IPS-18a (cell line): ENCODE measurements at regions not wholly inside any gene's neighbourhood (a gene's known extent, or its start where the extent isn't known, plus 50 kb on each side); places are given as distances from the start of the nearest gene placed in this dataset.

Experiments
- H3K27ac ChIP-seq: one replicate; pipeline ENCODE4 v1.5.1; 2013; ENCODE audit warnings: low read length
- H3K27me3 ChIP-seq: one replicate; pipeline ENCODE4 v1.6.1; 2013; ENCODE audit warnings: mild to moderate bottlenecking, low read length; ENCODE audit not compliant: control insufficient read depth, insufficient read depth
- H3K36me3 ChIP-seq: one replicate; pipeline ENCODE4 v1.6.1; 2013; ENCODE audit warnings: low read depth, low read length; ENCODE audit not compliant: control insufficient read depth
- H3K4me1 ChIP-seq: one replicate; pipeline ENCODE4 v1.6.1; 2013; ENCODE audit warnings: low read depth, low read length; ENCODE audit not compliant: control insufficient read depth
- H3K4me3 ChIP-seq: one replicate; pipeline ENCODE4 v1.5.1; 2013; ENCODE audit warnings: low read length
- H3K9ac ChIP-seq: one replicate; pipeline ENCODE4 v1.6.1; 2013; ENCODE audit warnings: mild to moderate bottlenecking, low read length, moderate library complexity
- H3K9me3 ChIP-seq: one replicate; pipeline ENCODE4 v1.6.1; 2013; ENCODE audit warnings: low read depth, low read length; ENCODE audit not compliant: control insufficient read depth

DNA sequence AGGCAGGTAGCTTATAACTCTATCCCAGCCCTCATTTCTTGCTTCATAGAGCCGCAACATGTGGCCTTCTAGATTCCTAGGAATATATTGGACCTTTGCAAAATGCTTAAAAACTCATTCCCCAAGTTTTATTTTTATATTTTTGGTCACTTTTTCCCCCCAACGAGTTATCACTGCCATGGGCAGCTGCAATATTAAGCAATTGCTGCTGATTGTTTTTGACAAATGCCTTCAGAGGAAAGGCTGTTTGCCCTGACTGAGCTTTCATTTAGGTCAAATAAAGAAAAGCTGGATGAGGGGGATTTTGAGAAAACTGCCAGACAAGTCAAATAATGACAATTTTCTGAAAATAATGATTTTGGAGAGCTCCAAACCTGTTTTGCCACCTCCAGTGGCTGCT lies 976.9 kb upstream of the MBL2 start:
- Histone ChIP-seq H3K9me3 (peaks cover 6% of the 10 kb centered on the region), H3K36me3 (no peaks in the 10 kb centered on the region), H3K4me1 (no peaks in the 10 kb centered on the region), H3K27ac (no peak overlapping the region), H3K27me3 (no peaks in the 10 kb centered on the region), H3K9ac (no peak overlapping the region), H3K4me3 (no peak overlapping the region)

DNA sequence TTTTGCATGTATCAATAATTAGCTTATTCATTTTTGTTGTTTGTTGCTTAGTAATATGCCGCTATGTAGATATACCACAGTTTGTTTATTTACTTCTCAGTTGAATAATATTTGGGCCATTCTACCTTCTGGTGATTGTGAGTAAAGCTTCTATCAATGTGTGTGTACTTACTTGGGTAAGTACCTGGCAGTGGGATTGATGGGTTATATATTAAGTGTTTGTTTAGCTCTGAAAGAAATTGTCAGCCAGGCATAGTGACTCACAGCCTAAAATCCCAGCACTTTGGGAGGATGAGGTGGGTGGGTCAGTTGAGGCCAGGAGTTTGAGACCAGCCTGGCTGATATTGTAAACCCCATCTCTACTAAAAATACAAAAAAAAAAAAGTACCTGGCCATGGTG lies 975.7 kb upstream of the MBL2 start:
- Histone ChIP-seq H3K27me3 (no peaks in the 10 kb centered on the region), H3K9ac (no peak overlapping the region), H3K4me3 (no peak overlapping the region), H3K36me3 (no peaks in the 10 kb centered on the region), H3K27ac (no peak overlapping the region), H3K9me3 (peaks cover 10% of the 10 kb centered on the region), H3K4me1 (no peaks in the 10 kb centered on the region)

- Histone ChIP-seq H3K27me3 (no peaks in the 10 kb centered on the region), H3K9me3 (peaks cover 10% of the 10 kb centered on the region), H3K36me3 (no peaks in the 10 kb centered on the region), H3K27ac (no peak overlapping the region), H3K4me3 (no peak overlapping the region), H3K4me1 (no peaks in the 10 kb centered on the region), H3K9ac (no peak overlapping the region)
These were observed 972.2 kb upstream of the MBL2 start for GRCh38 chr10:53744746-53745145.

- no peak overlapping the region for H3K4me3 ChIP-seq
- H3K4me1 ChIP-seq = no peaks in the 10 kb centered on the region
- no peak overlapping the region for H3K27ac ChIP-seq
- H3K27me3 ChIP-seq = no peaks in the 10 kb centered on the region
- H3K9ac ChIP-seq = no peak overlapping the region
- peaks cover 7% of the 10 kb centered on the region for H3K9me3 ChIP-seq
- H3K36me3 ChIP-seq = no peaks in the 10 kb centered on the region
These were observed 971.6 kb upstream of the MBL2 start for GRCh38 chr10:53744176-53744575.

DNA sequence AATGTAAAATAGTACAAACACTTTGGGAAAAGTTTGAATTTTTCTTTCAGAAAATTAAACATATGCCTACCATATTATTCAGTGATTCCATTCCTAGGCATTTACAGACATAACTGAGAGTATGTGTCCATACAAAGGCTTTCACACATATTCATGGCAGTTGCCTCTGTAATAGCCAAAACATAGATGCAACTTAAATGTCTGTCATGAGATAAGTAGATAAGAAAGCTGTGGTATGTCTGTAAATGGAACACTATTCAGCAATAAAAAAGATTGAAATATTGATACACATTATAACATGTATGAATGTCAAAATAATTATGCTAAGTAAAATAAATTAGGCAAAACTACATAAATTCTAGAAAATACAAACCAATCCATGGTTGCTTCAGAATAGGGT lies 964.5 kb upstream of the MBL2 start:
- no peak overlapping the region for H3K27ac ChIP-seq
- no peaks in the 10 kb centered on the region for H3K36me3 ChIP-seq
- H3K9ac ChIP-seq = no peak overlapping the region
- H3K4me1 ChIP-seq = no peaks in the 10 kb centered on the region
- no peaks in the 10 kb centered on the region for H3K9me3 ChIP-seq
- no peak overlapping the region for H3K4me3 ChIP-seq
- no peaks in the 10 kb centered on the region for H3K27me3 ChIP-seq

- Histone ChIP-seq H3K27ac (no peak overlapping the region), H3K27me3 (no peaks in the 10 kb centered on the region), H3K9ac (no peak overlapping the region), H3K36me3 (no peaks in the 10 kb centered on the region), H3K9me3 (no peaks in the 10 kb centered on the region), H3K4me3 (no peak overlapping the region), H3K4me1 (no peaks in the 10 kb centered on the region)
These were observed 954.3 kb upstream of the MBL2 start for GRCh38 chr10:53726921-53727320.

GRCh38 chr10:53724581-53724980 lies 952.0 kb upstream of the MBL2 start:
- Histone ChIP-seq H3K9ac (no peak overlapping the region), H3K36me3 (no peaks in the 10 kb centered on the region), H3K4me1 (no peaks in the 10 kb centered on the region), H3K9me3 (no peaks in the 10 kb centered on the region), H3K4me3 (no peak overlapping the region), H3K27ac (no peak overlapping the region), H3K27me3 (no peaks in the 10 kb centered on the region)

- no peak overlapping the region for H3K4me3 ChIP-seq
- H3K27ac ChIP-seq = no peak overlapping the region
- H3K9ac ChIP-seq = no peak overlapping the region
- no peaks in the 10 kb centered on the region for H3K27me3 ChIP-seq
- no peaks in the 10 kb centered on the region for H3K36me3 ChIP-seq
- H3K4me1 ChIP-seq = no peaks in the 10 kb centered on the region
- H3K9me3 ChIP-seq = no peaks in the 10 kb centered on the region
These were observed 947.1 kb upstream of the MBL2 start for GRCh38 chr10:53719658-53720057.

GRCh38 chr10:53716156-53716555 lies 943.6 kb upstream of the MBL2 start:
- H3K36me3 ChIP-seq = no peaks in the 10 kb centered on the region
- no peak overlapping the region for H3K4me3 ChIP-seq
- H3K27me3 ChIP-seq = no peaks in the 10 kb centered on the region
- H3K4me1 ChIP-seq = no peaks in the 10 kb centered on the region
- H3K9me3 ChIP-seq = no peaks in the 10 kb centered on the region
- no peak overlapping the region for H3K9ac ChIP-seq
- H3K27ac ChIP-seq = no peak overlapping the region

DNA sequence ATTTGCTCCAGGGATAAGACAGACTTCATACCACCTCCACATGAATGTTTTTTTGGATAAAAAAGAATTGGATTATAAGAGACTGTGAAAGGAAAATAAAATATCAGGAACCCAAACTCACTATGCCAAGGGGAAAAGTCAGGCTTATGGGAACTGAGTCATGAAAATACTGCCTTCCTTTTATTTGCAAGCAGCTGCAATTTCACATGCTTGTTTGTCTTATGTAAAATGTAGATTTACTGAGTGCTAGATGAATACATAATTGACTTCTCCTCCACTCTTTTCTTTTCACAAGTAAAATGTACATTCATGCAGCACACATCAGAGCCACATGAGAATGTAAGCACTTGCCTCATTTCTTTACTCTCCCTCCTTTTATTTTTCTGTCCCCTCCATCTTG lies 940.8 kb upstream of the MBL2 start:
- no peak overlapping the region for H3K9ac ChIP-seq
- no peak overlapping the region for H3K27ac ChIP-seq
- H3K4me1 ChIP-seq = no peaks in the 10 kb centered on the region
- peaks cover 7% of the 10 kb centered on the region for H3K9me3 ChIP-seq
- H3K36me3 ChIP-seq = no peaks in the 10 kb centered on the region
- no peak overlapping the region for H3K4me3 ChIP-seq
- H3K27me3 ChIP-seq = no peaks in the 10 kb centered on the region

GRCh38 chr10:53702489-53702888 lies 929.9 kb upstream of the MBL2 start:
- Histone ChIP-seq H3K36me3 (no peaks in the 10 kb centered on the region), H3K27ac (no peak overlapping the region), H3K9ac (no peak overlapping the region), H3K4me3 (no peak overlapping the region), H3K27me3 (no peaks in the 10 kb centered on the region), H3K4me1 (no peaks in the 10 kb centered on the region), H3K9me3 (no peaks in the 10 kb centered on the region)

DNA sequence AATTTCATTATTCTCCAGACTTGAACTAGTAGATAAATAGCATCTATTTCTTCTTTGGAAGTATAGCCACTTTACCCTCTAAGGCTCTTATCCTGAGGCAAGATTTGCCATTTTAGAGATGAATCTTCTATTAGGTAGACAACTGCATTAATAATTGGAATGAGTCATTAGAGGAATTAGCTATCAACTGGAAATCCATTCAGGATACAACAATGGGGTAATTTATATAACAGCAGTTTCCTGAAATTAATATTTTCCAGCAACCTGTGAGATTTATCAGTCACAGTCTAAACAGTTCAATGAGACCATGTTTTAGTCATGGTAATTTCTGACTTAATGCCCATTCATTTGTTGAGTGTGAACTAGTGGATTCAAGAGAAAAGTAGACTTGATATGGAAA lies 928.6 kb upstream of the MBL2 start:
- H3K27me3 ChIP-seq = no peaks in the 10 kb centered on the region
- no peak overlapping the region for H3K27ac ChIP-seq
- H3K9ac ChIP-seq = no peak overlapping the region
- no peaks in the 10 kb centered on the region for H3K9me3 ChIP-seq
- H3K4me3 ChIP-seq = no peak overlapping the region
- no peaks in the 10 kb centered on the region for H3K36me3 ChIP-seq
- H3K4me1 ChIP-seq = no peaks in the 10 kb centered on the region
